ENCODE measurements at regions not wholly inside any gene's neighbourhood (a gene's known extent, or its start where the extent isn't known, plus 50 kb on each side); places are given as distances from the start of the nearest gene placed in this dataset.

DNA sequence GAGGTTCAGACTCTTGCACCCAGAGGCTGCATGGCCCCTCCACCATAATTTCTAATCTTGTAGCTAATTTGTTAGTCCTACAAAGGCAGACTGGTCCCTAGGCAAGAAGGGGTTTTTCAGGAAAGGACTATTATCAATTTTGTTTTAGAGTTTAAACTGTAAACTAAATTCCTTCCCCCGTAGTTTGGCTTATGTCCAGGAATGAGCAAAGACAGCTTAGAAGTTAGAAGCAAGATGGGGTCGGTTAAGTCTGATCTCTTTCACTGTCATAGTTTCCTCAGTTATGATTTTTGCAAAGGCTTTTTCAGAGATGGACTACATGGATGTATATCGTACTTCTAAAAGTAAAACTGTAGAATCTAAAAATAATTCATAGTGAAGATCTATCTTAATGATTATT lies 258.1 kb upstream of the IL1RAPL1 start:
- H3K4me1 ChIP-seq (ENCODE audit: control insufficient read depth, insufficient read depth, low read length) = no peaks in the 10 kb centered on the region
- in situ Hi-C loops (cut with HindIII; ENCODE audit: low pct_unique_long_range_greater_than_20kb, low sequenced_read_pairs) = no loop called here
- no peak overlapping the region for H3K27ac ChIP-seq (ENCODE audit: low read length)
- ChIA-PET POLR2A (no interaction called here), CTCF (no interaction called here)
- no TSS peak for BruUV-seq (replicated peaks)
- ATAC-seq (no peak), DNase-seq (ENCODE audit: low read depth, low spot score) (no peak)
- H3K9me3 ChIP-seq (ENCODE audit: control insufficient read depth, insufficient read depth, low read depth, low read length) = no peaks in the 10 kb centered on the region
- intact Hi-C loops (cut with micrococcal nuclease; ENCODE audit: unreplicated experiment) = no loop called here
- H3K27me3 ChIP-seq (ENCODE audit: control insufficient read depth, insufficient read depth, low read length) = no peaks in the 10 kb centered on the region
- TF ChIP-seq, protein P1, sequence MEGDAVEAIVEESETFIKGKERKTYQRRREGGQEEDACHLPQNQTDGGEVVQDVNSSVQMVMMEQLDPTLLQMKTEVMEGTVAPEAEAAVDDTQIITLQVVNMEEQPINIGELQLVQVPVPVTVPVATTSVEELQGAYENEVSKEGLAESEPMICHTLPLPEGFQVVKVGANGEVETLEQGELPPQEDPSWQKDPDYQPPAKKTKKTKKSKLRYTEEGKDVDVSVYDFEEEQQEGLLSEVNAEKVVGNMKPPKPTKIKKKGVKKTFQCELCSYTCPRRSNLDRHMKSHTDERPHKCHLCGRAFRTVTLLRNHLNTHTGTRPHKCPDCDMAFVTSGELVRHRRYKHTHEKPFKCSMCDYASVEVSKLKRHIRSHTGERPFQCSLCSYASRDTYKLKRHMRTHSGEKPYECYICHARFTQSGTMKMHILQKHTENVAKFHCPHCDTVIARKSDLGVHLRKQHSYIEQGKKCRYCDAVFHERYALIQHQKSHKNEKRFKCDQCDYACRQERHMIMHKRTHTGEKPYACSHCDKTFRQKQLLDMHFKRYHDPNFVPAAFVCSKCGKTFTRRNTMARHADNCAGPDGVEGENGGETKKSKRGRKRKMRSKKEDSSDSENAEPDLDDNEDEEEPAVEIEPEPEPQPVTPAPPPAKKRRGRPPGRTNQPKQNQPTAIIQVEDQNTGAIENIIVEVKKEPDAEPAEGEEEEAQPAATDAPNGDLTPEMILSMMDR (IDR thresholded peaks at IDR 0.05) = no peak
- TF ChIP-seq TCF7L2 (IDR thresholded peaks at IDR 0.05; ENCODE audit: low read depth, low read length) (no peak), POLR2AphosphoS5 (IDR thresholded peaks at IDR 0.05; ENCODE audit: low read depth, low read length) (no peak), SIN3A (IDR thresholded peaks at IDR 0.05; ENCODE audit: borderline replicate concordance, insufficient read depth, low read depth, low read length) (no peak)
- TF ChIP-seq, protein P2, sequence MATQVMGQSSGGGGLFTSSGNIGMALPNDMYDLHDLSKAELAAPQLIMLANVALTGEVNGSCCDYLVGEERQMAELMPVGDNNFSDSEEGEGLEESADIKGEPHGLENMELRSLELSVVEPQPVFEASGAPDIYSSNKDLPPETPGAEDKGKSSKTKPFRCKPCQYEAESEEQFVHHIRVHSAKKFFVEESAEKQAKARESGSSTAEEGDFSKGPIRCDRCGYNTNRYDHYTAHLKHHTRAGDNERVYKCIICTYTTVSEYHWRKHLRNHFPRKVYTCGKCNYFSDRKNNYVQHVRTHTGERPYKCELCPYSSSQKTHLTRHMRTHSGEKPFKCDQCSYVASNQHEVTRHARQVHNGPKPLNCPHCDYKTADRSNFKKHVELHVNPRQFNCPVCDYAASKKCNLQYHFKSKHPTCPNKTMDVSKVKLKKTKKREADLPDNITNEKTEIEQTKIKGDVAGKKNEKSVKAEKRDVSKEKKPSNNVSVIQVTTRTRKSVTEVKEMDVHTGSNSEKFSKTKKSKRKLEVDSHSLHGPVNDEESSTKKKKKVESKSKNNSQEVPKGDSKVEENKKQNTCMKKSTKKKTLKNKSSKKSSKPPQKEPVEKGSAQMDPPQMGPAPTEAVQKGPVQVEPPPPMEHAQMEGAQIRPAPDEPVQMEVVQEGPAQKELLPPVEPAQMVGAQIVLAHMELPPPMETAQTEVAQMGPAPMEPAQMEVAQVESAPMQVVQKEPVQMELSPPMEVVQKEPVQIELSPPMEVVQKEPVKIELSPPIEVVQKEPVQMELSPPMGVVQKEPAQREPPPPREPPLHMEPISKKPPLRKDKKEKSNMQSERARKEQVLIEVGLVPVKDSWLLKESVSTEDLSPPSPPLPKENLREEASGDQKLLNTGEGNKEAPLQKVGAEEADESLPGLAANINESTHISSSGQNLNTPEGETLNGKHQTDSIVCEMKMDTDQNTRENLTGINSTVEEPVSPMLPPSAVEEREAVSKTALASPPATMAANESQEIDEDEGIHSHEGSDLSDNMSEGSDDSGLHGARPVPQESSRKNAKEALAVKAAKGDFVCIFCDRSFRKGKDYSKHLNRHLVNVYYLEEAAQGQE (IDR thresholded peaks at IDR 0.05; ENCODE audit: insufficient read depth in 1 of 2, low read depth in 2 of 2, low read length in 1 of 2) = no peak
- no peak overlapping the region for H3K4me3 ChIP-seq (ENCODE audit: low read depth in 2 of 2, low read length in 2 of 2)
- H3K36me3 ChIP-seq (ENCODE audit: control insufficient read depth, insufficient read depth, low read length) = no peaks in the 10 kb centered on the region

- ATAC-seq = no peak
Measured at GRCh38 chrX:28324321-28324721, 262.9 kb upstream of the IL1RAPL1 start.

More at GRCh38 chrX:28324321-28324721, 262.9 kb upstream of the IL1RAPL1 start:
- no peak for TF ChIP-seq TCF7L2 (IDR thresholded peaks at IDR 0.05; ENCODE audit: low read depth, low read length)
- no peak for TF ChIP-seq SIN3A (IDR thresholded peaks at IDR 0.05; ENCODE audit: borderline replicate concordance, insufficient read depth, low read depth, low read length)
- TF ChIP-seq POLR2AphosphoS5 (IDR thresholded peaks at IDR 0.05; ENCODE audit: low read depth, low read length) = no peak
- TF ChIP-seq, protein P1 (IDR thresholded peaks at IDR 0.05) = no peak
- TF ChIP-seq, protein P2 (IDR thresholded peaks at IDR 0.05; ENCODE audit: insufficient read depth in 1 of 2, low read depth in 2 of 2, low read length in 1 of 2) = no peak
- H3K27me3 ChIP-seq (ENCODE audit: control insufficient read depth, insufficient read depth, low read length) = no peaks in the 10 kb centered on the region
- CTCF ChIA-PET = no interaction called here
- BruUV-seq (replicated peaks) = no TSS peak
- H3K27ac ChIP-seq (ENCODE audit: low read length) = no peak overlapping the region
- no peaks in the 10 kb centered on the region for H3K4me1 ChIP-seq (ENCODE audit: control insufficient read depth, insufficient read depth, low read length)
- H3K9me3 ChIP-seq (ENCODE audit: control insufficient read depth, insufficient read depth, low read depth, low read length) = no peaks in the 10 kb centered on the region
- POLR2A ChIA-PET = no interaction called here
- intact Hi-C loops (cut with micrococcal nuclease; ENCODE audit: unreplicated experiment) = no loop called here
- no peaks in the 10 kb centered on the region for H3K36me3 ChIP-seq (ENCODE audit: control insufficient read depth, insufficient read depth, low read length)
- no peak overlapping the region for H3K4me3 ChIP-seq (ENCODE audit: low read depth in 2 of 2, low read length in 2 of 2)
- in situ Hi-C loops (cut with HindIII; ENCODE audit: low pct_unique_long_range_greater_than_20kb, low sequenced_read_pairs) = no loop called here
- DNase-seq (ENCODE audit: low read depth, low spot score) = no peak

Measured in Panc1 (cell line).